ENCODE measurements at regions not wholly inside any gene's neighbourhood (a gene's known extent, or its start where the extent isn't known, plus 50 kb on each side); places are given as distances from the start of the nearest gene placed in this dataset.

GRCh38 chr5:124394700-124395245 is 351.7 kb downstream of the ZNF608 start:
- Histone ChIP-seq H3K9me3 (replicated peaks in 1 of 2; ENCODE audit: control insufficient read depth in 1 of 2, insufficient read depth in 1 of 2, low read length in 2 of 2) (peaks cover 6 to 12% of the 10 kb centered on the region in 2 donors), H3K27ac (ENCODE audit: low read depth in 1 of 2, low read length in 2 of 2) (no peak overlapping the region), H3K4me1 (ENCODE audit: control insufficient read depth in 1 of 2, insufficient read depth in 2 of 2, low read length in 2 of 2) (no peaks in the 10 kb centered on the region), H2AFZ (ENCODE audit: insufficient read depth, low read depth, low read length, poor library complexity, severe bottlenecking) (no peak overlapping the region), H3K4me2 (replicated peaks; ENCODE audit: extremely low read depth, low read length, poor library complexity, severe bottlenecking) (no peak overlapping the region), H3K4me3 (replicated peaks in 1 of 3; ENCODE audit: low read depth in 2 of 3, low read length in 3 of 3) (no peak overlapping the region), H3K79me2 (ENCODE audit: insufficient read depth, low read length) (no peaks in the 10 kb centered on the region), H3K9ac (ENCODE audit: insufficient read depth, low read length, poor library complexity, severe bottlenecking) (no peak overlapping the region), H3K27me3 (ENCODE audit: control insufficient read depth in 2 of 2, insufficient read depth in 2 of 2, low read length in 2 of 2) (no peaks in the 10 kb centered on the region), H3K36me3 (replicated peaks in 1 of 2; ENCODE audit: control insufficient read depth in 1 of 2, insufficient read depth in 2 of 2, low read length in 2 of 2) (no peaks in the 10 kb centered on the region), H4K20me1 (ENCODE audit: insufficient read depth, low read length) (no peaks in the 10 kb centered on the region)
- no peak overlapping the region for H3K4me3 Mint-ChIP-seq
- DNase-seq = no peak
- H3K4me1 Mint-ChIP-seq = peaks cover 2% of the 10 kb centered on the region
- H3K27me3 Mint-ChIP-seq (ENCODE audit: low read depth in 3 of 3) = peaks cover 0 to under 1% (median 0%) of the 10 kb centered on the region in 3 donors
- no peak for TF ChIP-seq CTCF (IDR thresholded peaks at IDR 0.05)
- WGBS (ENCODE audit: insufficient coverage) = 83% methylated on average over 6 of the region's 9 CpGs
- intact Hi-C loops (cut with micrococcal nuclease) = no loop called here
- H3K27ac Mint-ChIP-seq = no peak overlapping the region
- peaks cover 2 to 14% (median 9%) of the 10 kb centered on the region in 7 donors for H3K9me3 Mint-ChIP-seq
- no peaks in the 10 kb centered on the region for H3K36me3 Mint-ChIP-seq

GRCh38 chr5:124393584-124394379 is 352.7 kb downstream of the ZNF608 start:
- Histone ChIP-seq H3K4me3 (replicated peaks in 1 of 3; ENCODE audit: low read depth in 2 of 3, low read length in 3 of 3) (no peak overlapping the region), H3K79me2 (ENCODE audit: insufficient read depth, low read length) (no peaks in the 10 kb centered on the region), H3K36me3 (replicated peaks in 1 of 2; ENCODE audit: control insufficient read depth in 1 of 2, insufficient read depth in 2 of 2, low read length in 2 of 2) (no peaks in the 10 kb centered on the region), H3K4me1 (ENCODE audit: control insufficient read depth in 1 of 2, insufficient read depth in 2 of 2, low read length in 2 of 2) (no peaks in the 10 kb centered on the region), H3K27ac (ENCODE audit: low read depth in 1 of 2, low read length in 2 of 2) (no peak overlapping the region), H4K20me1 (ENCODE audit: insufficient read depth, low read length) (no peaks in the 10 kb centered on the region), H3K27me3 (ENCODE audit: control insufficient read depth in 2 of 2, insufficient read depth in 2 of 2, low read length in 2 of 2) (no peaks in the 10 kb centered on the region), H3K9me3 (replicated peaks in 1 of 2; ENCODE audit: control insufficient read depth in 1 of 2, insufficient read depth in 1 of 2, low read length in 2 of 2) (peaks cover 6 to 16% of the 10 kb centered on the region in 2 donors), H3K9ac (ENCODE audit: insufficient read depth, low read length, poor library complexity, severe bottlenecking) (no peak overlapping the region), H3K4me2 (replicated peaks; ENCODE audit: extremely low read depth, low read length, poor library complexity, severe bottlenecking) (no peak overlapping the region), H2AFZ (ENCODE audit: insufficient read depth, low read depth, low read length, poor library complexity, severe bottlenecking) (no peak overlapping the region)
- 71% methylated on average over 2 of the region's 5 CpGs for WGBS (ENCODE audit: insufficient coverage)
- no peak overlapping the region for H3K27ac Mint-ChIP-seq
- TF ChIP-seq CTCF (IDR thresholded peaks at IDR 0.05) = no peak
- no peak for DNase-seq
- H3K36me3 Mint-ChIP-seq = no peaks in the 10 kb centered on the region
- H3K4me3 Mint-ChIP-seq = no peak overlapping the region
- intact Hi-C loops (cut with micrococcal nuclease) = no loop called here
- H3K4me1 Mint-ChIP-seq = peaks cover 2% of the 10 kb centered on the region
- peaks cover 2 to 18% (median 14%) of the 10 kb centered on the region in 7 donors for H3K9me3 Mint-ChIP-seq
- peaks cover 0 to 1% (median 0%) of the 10 kb centered on the region in 3 donors for H3K27me3 Mint-ChIP-seq (ENCODE audit: low read depth in 3 of 3)

Measured in CD14-positive monocyte (primary cell).